ENCODE measurements at regions not wholly inside any gene's neighbourhood (a gene's known extent, or its start where the extent isn't known, plus 50 kb on each side); places are given as distances from the start of the nearest gene placed in this dataset.
"Not testable (repeated sequence)": the region's sequence is repeated elsewhere in the genome, so short reads cannot be mapped to it uniquely, and the experiment has no call there.

- TF ChIP-seq, protein P1, sequence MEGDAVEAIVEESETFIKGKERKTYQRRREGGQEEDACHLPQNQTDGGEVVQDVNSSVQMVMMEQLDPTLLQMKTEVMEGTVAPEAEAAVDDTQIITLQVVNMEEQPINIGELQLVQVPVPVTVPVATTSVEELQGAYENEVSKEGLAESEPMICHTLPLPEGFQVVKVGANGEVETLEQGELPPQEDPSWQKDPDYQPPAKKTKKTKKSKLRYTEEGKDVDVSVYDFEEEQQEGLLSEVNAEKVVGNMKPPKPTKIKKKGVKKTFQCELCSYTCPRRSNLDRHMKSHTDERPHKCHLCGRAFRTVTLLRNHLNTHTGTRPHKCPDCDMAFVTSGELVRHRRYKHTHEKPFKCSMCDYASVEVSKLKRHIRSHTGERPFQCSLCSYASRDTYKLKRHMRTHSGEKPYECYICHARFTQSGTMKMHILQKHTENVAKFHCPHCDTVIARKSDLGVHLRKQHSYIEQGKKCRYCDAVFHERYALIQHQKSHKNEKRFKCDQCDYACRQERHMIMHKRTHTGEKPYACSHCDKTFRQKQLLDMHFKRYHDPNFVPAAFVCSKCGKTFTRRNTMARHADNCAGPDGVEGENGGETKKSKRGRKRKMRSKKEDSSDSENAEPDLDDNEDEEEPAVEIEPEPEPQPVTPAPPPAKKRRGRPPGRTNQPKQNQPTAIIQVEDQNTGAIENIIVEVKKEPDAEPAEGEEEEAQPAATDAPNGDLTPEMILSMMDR (IDR thresholded peaks at IDR 0.05; ENCODE audit: low read depth, low read length), result no peak
- DNase-seq (ENCODE audit: extremely low read depth, low read depth), result no peak
These were observed 57.6 kb upstream of the MAN1A1 start for GRCh38 chr6:119407156-119407555.

DNA sequence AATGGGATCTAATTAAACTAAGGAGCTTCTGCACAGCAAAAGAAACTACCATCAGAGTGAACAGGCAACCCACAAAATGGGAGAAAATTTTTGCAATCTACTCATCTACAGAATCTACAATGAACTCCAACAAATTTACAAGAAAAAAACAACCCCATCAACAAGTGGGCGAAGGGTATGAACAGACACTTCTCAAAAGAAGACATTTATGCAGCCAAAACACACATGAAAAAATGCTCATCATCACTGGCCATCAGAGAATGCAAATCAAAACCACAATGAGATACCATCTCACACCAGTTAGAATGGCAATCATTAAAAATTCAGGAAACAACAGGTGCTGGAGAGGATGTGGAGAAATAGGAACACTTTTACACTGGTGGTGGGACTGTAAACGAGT lies 55.6 kb upstream of the MAN1A1 start:
- not testable (repeated sequence) for DNase-seq (ENCODE audit: extremely low read depth, low read depth)

Data from AG09319 (cell line).